WTC11 (cell line): ENCODE measurements at regions not wholly inside any gene's neighbourhood (a gene's known extent, or its start where the extent isn't known, plus 50 kb on each side); places are given as distances from the start of the nearest gene placed in this dataset.
A peak's percentile ranks its signal among the peaks of the same experiment; 100 is the strongest.

Experiments
- ATAC-seq: fragments of 200-7000 bp; cut with Tn5 transposase; 2 replicates; pipeline ENCODE4 v1.10.0; 2021; ENCODE audit warnings: mild to moderate bottlenecking, moderate library complexity
- CTCF ChIA-PET: fragments of 300-600 bp; sonication (Branson Sonifier 250); formaldehyde crosslinking; loops from one replicate; lab custom pipeline; 2021; ENCODE audit warnings: antibody characterized with exemption; lab: Charles Lee
- POLR2A ChIA-PET: fragments of 350-600 bp; sonication (Branson Sonifier 250); formaldehyde crosslinking; loops from one replicate; lab custom pipeline; 2021; ENCODE audit warnings: antibody characterized with exemption; lab: Charles Lee
- DNase-seq: peaks from one replicate; pipeline ENCODE4 v3.0.0; 2021; ENCODE audit warnings: low spot score
- H3K27ac Mint-ChIP-seq: 2 replicates; pipeline ENCODE4 v1.8.0; 2021; ENCODE audit warnings: mixed read lengths
- H3K27me3 Mint-ChIP-seq: 2 replicates; pipeline ENCODE4 v1.8.0; 2021; ENCODE audit warnings: low read depth, mild to moderate bottlenecking, moderate library complexity, mixed read lengths
- H3K36me3 Mint-ChIP-seq: 2 replicates; pipeline ENCODE4 v1.8.0; 2021; ENCODE audit warnings: mixed read lengths
- H3K4me1 Mint-ChIP-seq: 2 replicates; pipeline ENCODE4 v1.8.0; 2022; ENCODE audit warnings: mixed read lengths
- H3K4me3 Mint-ChIP-seq: 2 replicates; pipeline ENCODE4 v1.8.0; 2021; ENCODE audit warnings: mild to moderate bottlenecking, moderate library complexity, mixed read lengths
- H3K9me3 Mint-ChIP-seq: 2 replicates; pipeline ENCODE4 v1.8.0; 2021; ENCODE audit warnings: mixed read lengths
- CBFB ChIP-seq: sonication (generic); formaldehyde crosslinking; IDR thresholded peaks from 2 replicates; pipeline ENCODE4 v1.8.1; 2022; ENCODE audit warnings: mild to moderate bottlenecking, low read depth, missing genetic modification reagents
- EMX1 ChIP-seq: fragments of 250-450 bp; sonication (Bioruptor Pico); IDR thresholded peaks from 2 replicates; pipeline ENCODE4 v1.8.0; 2021; ENCODE audit warnings: mild to moderate bottlenecking
- ETV6 ChIP-seq: sonication (generic); formaldehyde crosslinking; IDR thresholded peaks from 2 replicates; pipeline ENCODE4 v1.8.1; 2022; ENCODE audit warnings: mild to moderate bottlenecking, missing genetic modification reagents
- FOXJ3 ChIP-seq: sonication (generic); formaldehyde crosslinking; IDR thresholded peaks from 2 replicates; pipeline ENCODE4 v1.9.0; 2021; ENCODE audit warnings: missing genetic modification reagents, mild to moderate bottlenecking, borderline replicate concordance
- MXD4 ChIP-seq: fragments of 250-450 bp; sonication (Bioruptor Pico); IDR thresholded peaks from 2 replicates; pipeline ENCODE4 v1.8.0; 2021; ENCODE audit warnings: mild to moderate bottlenecking, moderate library complexity, borderline replicate concordance
- MYBL2 ChIP-seq: sonication (generic); formaldehyde crosslinking; IDR thresholded peaks from 2 replicates; pipeline ENCODE4 v1.8.1; 2023; ENCODE audit warnings: mild to moderate bottlenecking, moderate library complexity, missing genetic modification reagents
- NFYB ChIP-seq: sonication (generic); formaldehyde crosslinking; conservative IDR thresholded peaks from 2 replicates; pipeline ENCODE4 v1.8.0; 2022; ENCODE audit warnings: low read depth, missing genetic modification reagents
- SP1 ChIP-seq: sonication (generic); formaldehyde crosslinking; conservative IDR thresholded peaks from 2 replicates; pipeline ENCODE4 v1.8.1; 2022; ENCODE audit warnings: missing genetic modification reagents
- TEAD4 ChIP-seq: sonication (generic); formaldehyde crosslinking; IDR thresholded peaks from 2 replicates; pipeline ENCODE4 v1.8.0; 2022; ENCODE audit warnings: mild to moderate bottlenecking, missing genetic modification reagents
- ZNF138 ChIP-seq: sonication (generic); formaldehyde crosslinking; conservative IDR thresholded peaks from 2 replicates; pipeline ENCODE4 v1.8.1; 2022; ENCODE audit warnings: mild to moderate bottlenecking, moderate library complexity, missing genetic modification reagents
- ZNF416 ChIP-seq: fragments of 250-450 bp; sonication (Bioruptor Pico); IDR thresholded peaks from 2 replicates; pipeline ENCODE4 v1.9.0; 2021; ENCODE audit warnings: mild to moderate bottlenecking, inconsistent platforms
- ZNF423 ChIP-seq: fragments of 250-450 bp; sonication (Bioruptor Pico); IDR thresholded peaks from 2 replicates; pipeline ENCODE4 v2.1.2; 2022; ENCODE audit warnings: mild to moderate bottlenecking, moderate library complexity
- TF ChIP-seq, protein P1 (sequence below): sonication (generic); formaldehyde crosslinking; IDR thresholded peaks from 2 replicates; pipeline ENCODE4 v1.8.0; 2022; ENCODE audit warnings: missing genetic modification reagents
- TF ChIP-seq, protein P2 (sequence below): sonication (generic); formaldehyde crosslinking; IDR thresholded peaks from 2 replicates; pipeline ENCODE4 v1.8.1; 2022; ENCODE audit warnings: mild to moderate bottlenecking, missing genetic modification reagents, moderate library complexity, borderline replicate concordance
- TF ChIP-seq, protein P3 (sequence below): sonication (generic); formaldehyde crosslinking; IDR thresholded peaks from 2 replicates; pipeline ENCODE4 v1.8.1; 2022; ENCODE audit warnings: mild to moderate bottlenecking, moderate library complexity, missing genetic modification reagents
- TF ChIP-seq, protein P4 (sequence below): fragments of 250-450 bp; sonication (Bioruptor Pico); IDR thresholded peaks from 2 replicates; pipeline ENCODE4 v2.1.2; 2022; ENCODE audit warnings: mild to moderate bottlenecking, moderate library complexity
- TF ChIP-seq, protein P5 (sequence below): sonication (generic); formaldehyde crosslinking; conservative IDR thresholded peaks from 2 replicates; pipeline ENCODE4 v1.8.1; 2023; ENCODE audit warnings: mild to moderate bottlenecking, low read depth, missing genetic modification reagents, moderate library complexity
- TF ChIP-seq, protein P6 (sequence below): fragments of 250-450 bp; sonication (Bioruptor Pico); IDR thresholded peaks from 2 replicates; pipeline ENCODE4 v1.9.0; 2021; ENCODE audit warnings: mild to moderate bottlenecking

DNA sequence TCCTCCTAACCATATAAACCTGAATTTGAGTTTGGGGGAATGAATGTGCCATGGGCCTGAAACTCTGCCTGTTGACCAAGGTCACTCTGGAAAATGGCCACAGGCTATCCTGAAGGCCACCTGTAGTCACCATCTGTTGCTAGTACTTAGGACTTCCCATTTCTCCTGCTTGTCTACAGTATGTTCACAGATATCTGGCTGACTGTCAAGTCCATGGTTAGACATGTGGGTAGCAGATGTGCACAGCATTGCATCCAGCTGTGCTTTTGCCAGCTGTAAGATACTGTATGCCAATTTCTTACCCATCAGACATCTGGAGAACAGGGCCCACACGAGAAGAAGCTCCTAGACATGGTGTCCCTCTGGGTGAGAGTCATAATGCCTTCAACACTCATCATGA is 475.4 kb downstream of the INSC start:
- CTCF ChIA-PET: interaction anchor here (2.2 kb wide), 1 partner anchor 40 kb away, joined by 9 read pairs; no protein-coding TSS in a partner anchor
- POLR2A ChIA-PET: no interaction called here
- peaks cover 28% of the 10 kb centered on the region for H3K4me1 Mint-ChIP-seq
- ATAC-seq: no peak
- no peaks in the 10 kb centered on the region for H3K27me3 Mint-ChIP-seq
- no peak overlapping the region for H3K27ac Mint-ChIP-seq
- TF ChIP-seq ZNF423 (CRISPR knock-in tag): no peak
- no peak for DNase-seq
- no peak overlapping the region for H3K4me3 Mint-ChIP-seq
- H3K36me3 Mint-ChIP-seq: peaks cover 9% of the 10 kb centered on the region; the same call in 1 of the 2 replicates
- peaks cover 14% of the 10 kb centered on the region for H3K9me3 Mint-ChIP-seq

DNA sequence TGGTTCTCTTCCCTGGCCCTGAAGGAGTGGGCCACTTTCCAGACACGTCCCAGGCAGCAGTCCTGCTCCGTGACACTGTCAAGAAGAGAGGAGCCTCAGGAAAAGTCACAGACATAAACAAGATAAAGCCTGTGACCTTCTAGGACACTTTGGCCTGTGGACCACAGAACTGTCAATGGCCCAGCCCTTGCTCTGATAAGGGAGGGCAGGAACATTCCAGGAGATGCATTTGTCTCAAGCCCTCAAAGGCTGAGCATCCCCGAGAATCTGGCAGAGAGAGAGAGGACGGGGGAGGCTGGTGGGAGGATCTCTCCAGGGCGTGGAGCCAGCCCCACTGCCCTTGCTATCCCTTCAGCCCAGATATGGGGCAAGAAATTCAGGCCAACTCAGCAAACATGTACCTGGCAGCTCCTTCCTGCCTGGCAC is 476.4 kb downstream of the INSC start:
- ChIA-PET POLR2A (no interaction called here), CTCF (no interaction called here)
- ATAC-seq (no peak), DNase-seq (no peak)
- Mint-ChIP-seq H3K27me3 (no peaks in the 10 kb centered on the region), H3K27ac (no peak overlapping the region), H3K9me3 (peaks cover 15% of the 10 kb centered on the region), H3K4me3 (no peak overlapping the region), H3K36me3 (peaks cover 9% of the 10 kb centered on the region; the same call in 1 of the 2 replicates), H3K4me1 (peaks cover 34% of the 10 kb centered on the region)
- TF ChIP-seq MYBL2 (CRISPR knock-in tag): no peak
- no peak for TF ChIP-seq TEAD4
- no peak for TF ChIP-seq ETV6
- TF ChIP-seq, protein P1, sequence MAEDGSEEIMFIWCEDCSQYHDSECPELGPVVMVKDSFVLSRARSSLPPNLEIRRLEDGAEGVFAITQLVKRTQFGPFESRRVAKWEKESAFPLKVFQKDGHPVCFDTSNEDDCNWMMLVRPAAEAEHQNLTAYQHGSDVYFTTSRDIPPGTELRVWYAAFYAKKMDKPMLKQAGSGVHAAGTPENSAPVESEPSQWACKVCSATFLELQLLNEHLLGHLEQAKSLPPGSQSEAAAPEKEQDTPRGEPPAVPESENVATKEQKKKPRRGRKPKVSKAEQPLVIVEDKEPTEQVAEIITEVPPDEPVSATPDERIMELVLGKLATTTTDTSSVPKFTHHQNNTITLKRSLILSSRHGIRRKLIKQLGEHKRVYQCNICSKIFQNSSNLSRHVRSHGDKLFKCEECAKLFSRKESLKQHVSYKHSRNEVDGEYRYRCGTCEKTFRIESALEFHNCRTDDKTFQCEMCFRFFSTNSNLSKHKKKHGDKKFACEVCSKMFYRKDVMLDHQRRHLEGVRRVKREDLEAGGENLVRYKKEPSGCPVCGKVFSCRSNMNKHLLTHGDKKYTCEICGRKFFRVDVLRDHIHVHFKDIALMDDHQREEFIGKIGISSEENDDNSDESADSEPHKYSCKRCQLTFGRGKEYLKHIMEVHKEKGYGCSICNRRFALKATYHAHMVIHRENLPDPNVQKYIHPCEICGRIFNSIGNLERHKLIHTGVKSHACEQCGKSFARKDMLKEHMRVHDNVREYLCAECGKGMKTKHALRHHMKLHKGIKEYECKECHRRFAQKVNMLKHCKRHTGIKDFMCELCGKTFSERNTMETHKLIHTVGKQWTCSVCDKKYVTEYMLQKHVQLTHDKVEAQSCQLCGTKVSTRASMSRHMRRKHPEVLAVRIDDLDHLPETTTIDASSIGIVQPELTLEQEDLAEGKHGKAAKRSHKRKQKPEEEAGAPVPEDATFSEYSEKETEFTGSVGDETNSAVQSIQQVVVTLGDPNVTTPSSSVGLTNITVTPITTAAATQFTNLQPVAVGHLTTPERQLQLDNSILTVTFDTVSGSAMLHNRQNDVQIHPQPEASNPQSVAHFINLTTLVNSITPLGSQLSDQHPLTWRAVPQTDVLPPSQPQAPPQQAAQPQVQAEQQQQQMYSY (CRISPR knock-in tag): no peak
- no peak for TF ChIP-seq ZNF138 (CRISPR knock-in tag)
- TF ChIP-seq, protein P2, sequence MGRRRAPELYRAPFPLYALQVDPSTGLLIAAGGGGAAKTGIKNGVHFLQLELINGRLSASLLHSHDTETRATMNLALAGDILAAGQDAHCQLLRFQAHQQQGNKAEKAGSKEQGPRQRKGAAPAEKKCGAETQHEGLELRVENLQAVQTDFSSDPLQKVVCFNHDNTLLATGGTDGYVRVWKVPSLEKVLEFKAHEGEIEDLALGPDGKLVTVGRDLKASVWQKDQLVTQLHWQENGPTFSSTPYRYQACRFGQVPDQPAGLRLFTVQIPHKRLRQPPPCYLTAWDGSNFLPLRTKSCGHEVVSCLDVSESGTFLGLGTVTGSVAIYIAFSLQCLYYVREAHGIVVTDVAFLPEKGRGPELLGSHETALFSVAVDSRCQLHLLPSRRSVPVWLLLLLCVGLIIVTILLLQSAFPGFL (CRISPR knock-in tag): no peak
- no peak for TF ChIP-seq SP1
- TF ChIP-seq FOXJ3 (CRISPR knock-in tag): no peak

DNA sequence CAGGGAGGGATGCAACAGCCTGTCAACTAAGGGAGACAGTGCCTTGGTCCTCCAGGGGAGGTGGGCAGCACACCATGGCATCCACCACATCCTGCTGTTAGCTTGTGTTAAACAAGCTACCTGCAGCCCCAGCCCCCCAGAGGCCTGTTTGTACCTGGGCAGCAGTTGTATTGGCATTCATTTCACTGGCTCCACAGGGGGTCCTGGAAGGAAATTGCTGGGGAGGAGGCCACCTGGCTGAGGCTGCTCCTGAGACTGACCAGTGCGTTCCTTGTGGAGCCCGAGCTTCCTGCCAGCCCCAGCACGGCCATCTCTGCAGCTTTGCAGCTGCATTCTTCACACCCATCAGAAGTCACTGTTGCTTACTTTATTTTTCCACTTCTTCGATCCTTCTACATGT is 479.9 kb downstream of the INSC start:
- peak; percentile 61 for ATAC-seq
- Mint-ChIP-seq H3K27me3 (no peaks in the 10 kb centered on the region), H3K9me3 (peaks cover 15% of the 10 kb centered on the region), H3K4me3 (no peak overlapping the region), H3K27ac (no peak overlapping the region), H3K36me3 (peaks cover 9% of the 10 kb centered on the region; the same call in 1 of the 2 replicates), H3K4me1 (peaks cover 35% of the 10 kb centered on the region)
- DNase-seq: peak; percentile 54
- TF ChIP-seq, protein P3, sequence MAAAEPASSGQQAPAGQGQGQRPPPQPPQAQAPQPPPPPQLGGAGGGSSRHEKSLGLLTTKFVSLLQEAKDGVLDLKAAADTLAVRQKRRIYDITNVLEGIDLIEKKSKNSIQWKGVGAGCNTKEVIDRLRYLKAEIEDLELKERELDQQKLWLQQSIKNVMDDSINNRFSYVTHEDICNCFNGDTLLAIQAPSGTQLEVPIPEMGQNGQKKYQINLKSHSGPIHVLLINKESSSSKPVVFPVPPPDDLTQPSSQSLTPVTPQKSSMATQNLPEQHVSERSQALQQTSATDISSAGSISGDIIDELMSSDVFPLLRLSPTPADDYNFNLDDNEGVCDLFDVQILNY (CRISPR knock-in tag): no peak
- TF ChIP-seq ETV6 (no peak), ZNF423 (CRISPR knock-in tag) (peak; percentile 89)
- ChIA-PET POLR2A (no interaction called here), CTCF (interaction anchor here (0.9 to 2.0 kb wide), 3 partner anchors 12 to 55 kb away, joined by 3 to 5 read pairs (median 5); no protein-coding TSS in a partner anchor)

DNA sequence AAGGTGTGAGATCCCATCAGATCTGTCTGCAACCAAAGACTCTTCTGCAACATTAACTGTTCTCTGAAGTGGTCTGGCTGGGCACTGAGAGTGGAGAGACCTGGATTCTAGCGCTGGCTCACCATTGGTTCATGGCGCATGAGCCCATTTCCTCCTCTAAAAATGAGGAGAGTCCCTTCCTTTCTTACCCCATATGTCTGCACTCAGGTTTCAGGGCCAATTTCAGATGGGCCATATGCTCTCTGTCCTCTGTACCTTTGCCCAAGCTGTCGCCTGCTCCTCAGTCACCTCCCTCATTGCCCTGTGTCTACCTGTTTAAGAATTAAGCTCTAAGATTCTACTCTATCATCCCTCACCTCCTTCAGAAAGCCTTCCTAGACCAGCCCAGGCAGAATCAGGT is 484.7 kb downstream of the INSC start:
- ChIA-PET CTCF (no interaction called here), POLR2A (no interaction called here)
- no peak overlapping the region for H3K4me3 Mint-ChIP-seq
- no peak overlapping the region for H3K27ac Mint-ChIP-seq
- ATAC-seq (no peak), DNase-seq (no peak)
- H3K27me3 Mint-ChIP-seq: no peaks in the 10 kb centered on the region
- H3K36me3 Mint-ChIP-seq: peaks cover 5% of the 10 kb centered on the region; the same call in 1 of the 2 replicates
- peaks cover 26% of the 10 kb centered on the region for H3K4me1 Mint-ChIP-seq
- H3K9me3 Mint-ChIP-seq: peaks cover 5% of the 10 kb centered on the region
- no peak for TF ChIP-seq EMX1 (CRISPR knock-in tag)
- TF ChIP-seq, protein P4, sequence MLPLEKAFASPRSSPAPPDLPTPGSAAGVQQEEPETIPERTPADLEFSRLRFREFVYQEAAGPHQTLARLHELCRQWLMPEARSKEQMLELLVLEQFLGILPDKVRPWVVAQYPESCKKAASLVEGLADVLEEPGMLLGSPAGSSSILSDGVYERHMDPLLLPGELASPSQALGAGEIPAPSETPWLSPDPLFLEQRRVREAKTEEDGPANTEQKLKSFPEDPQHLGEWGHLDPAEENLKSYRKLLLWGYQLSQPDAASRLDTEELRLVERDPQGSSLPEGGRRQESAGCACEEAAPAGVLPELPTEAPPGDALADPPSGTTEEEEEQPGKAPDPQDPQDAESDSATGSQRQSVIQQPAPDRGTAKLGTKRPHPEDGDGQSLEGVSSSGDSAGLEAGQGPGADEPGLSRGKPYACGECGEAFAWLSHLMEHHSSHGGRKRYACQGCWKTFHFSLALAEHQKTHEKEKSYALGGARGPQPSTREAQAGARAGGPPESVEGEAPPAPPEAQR: no peak
- TF ChIP-seq ZNF416: no peak
- TF ChIP-seq, protein P5, sequence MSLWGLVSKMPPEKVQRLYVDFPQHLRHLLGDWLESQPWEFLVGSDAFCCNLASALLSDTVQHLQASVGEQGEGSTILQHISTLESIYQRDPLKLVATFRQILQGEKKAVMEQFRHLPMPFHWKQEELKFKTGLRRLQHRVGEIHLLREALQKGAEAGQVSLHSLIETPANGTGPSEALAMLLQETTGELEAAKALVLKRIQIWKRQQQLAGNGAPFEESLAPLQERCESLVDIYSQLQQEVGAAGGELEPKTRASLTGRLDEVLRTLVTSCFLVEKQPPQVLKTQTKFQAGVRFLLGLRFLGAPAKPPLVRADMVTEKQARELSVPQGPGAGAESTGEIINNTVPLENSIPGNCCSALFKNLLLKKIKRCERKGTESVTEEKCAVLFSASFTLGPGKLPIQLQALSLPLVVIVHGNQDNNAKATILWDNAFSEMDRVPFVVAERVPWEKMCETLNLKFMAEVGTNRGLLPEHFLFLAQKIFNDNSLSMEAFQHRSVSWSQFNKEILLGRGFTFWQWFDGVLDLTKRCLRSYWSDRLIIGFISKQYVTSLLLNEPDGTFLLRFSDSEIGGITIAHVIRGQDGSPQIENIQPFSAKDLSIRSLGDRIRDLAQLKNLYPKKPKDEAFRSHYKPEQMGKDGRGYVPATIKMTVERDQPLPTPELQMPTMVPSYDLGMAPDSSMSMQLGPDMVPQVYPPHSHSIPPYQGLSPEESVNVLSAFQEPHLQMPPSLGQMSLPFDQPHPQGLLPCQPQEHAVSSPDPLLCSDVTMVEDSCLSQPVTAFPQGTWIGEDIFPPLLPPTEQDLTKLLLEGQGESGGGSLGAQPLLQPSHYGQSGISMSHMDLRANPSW (CRISPR knock-in tag): no peak
- no peak for TF ChIP-seq NFYB (CRISPR knock-in tag)
- no peak for TF ChIP-seq MXD4 (CRISPR knock-in tag)
- TF ChIP-seq CBFB (CRISPR knock-in tag): no peak
- TF ChIP-seq, protein P6, sequence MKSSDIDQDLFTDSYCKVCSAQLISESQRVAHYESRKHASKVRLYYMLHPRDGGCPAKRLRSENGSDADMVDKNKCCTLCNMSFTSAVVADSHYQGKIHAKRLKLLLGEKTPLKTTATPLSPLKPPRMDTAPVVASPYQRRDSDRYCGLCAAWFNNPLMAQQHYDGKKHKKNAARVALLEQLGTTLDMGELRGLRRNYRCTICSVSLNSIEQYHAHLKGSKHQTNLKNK: no peak
